RWPE2 (cell line): ENCODE measurements at regions not wholly inside any gene's neighbourhood (a gene's known extent, or its start where the extent isn't known, plus 50 kb on each side); places are given as distances from the start of the nearest gene placed in this dataset.

Source experiments
- ATAC-seq: fragments of 200-7000 bp; cut with Tn5 transposase; 3 replicates; pipeline ENCODE4 v1.9.1; 2021; ENCODE audit warnings: low read depth
- DNase-seq: peaks from one replicate; pipeline ENCODE4 v3.0.0-alpha.2; 2020; ENCODE audit warnings: low spot score
- H3K27ac ChIP-seq: fragments of 450-650 bp; 2 replicates; pipeline ENCODE4 v1.5.1; 2017; ENCODE audit warnings: mild to moderate bottlenecking; ENCODE audit not compliant: poor library complexity, severe bottlenecking
- H3K27me3 ChIP-seq: fragments of 250-450 bp; sonication (Bioruptor Pico); 2 replicates; pipeline ENCODE4 v1.5.1; 2021; ENCODE audit warnings: mild to moderate bottlenecking, moderate library complexity; ENCODE audit not compliant: insufficient read depth, poor library complexity, severe bottlenecking
- H3K36me3 ChIP-seq: fragments of 250-450 bp; sonication (Bioruptor Pico); 2 replicates; pipeline ENCODE4 v1.5.1; 2020; ENCODE audit warnings: low read depth, mild to moderate bottlenecking, moderate library complexity
- H3K4me1 ChIP-seq: fragments of 250-450 bp; sonication (Bioruptor Pico); 2 replicates; pipeline ENCODE4 v1.5.1; 2021; ENCODE audit warnings: mild to moderate bottlenecking, moderate library complexity; ENCODE audit not compliant: insufficient read depth, poor library complexity, severe bottlenecking
- H3K4me3 ChIP-seq: fragments of 250-450 bp; sonication (Bioruptor Pico); 2 replicates; pipeline ENCODE4 v1.5.1; 2021; ENCODE audit warnings: mild to moderate bottlenecking, moderate library complexity; ENCODE audit not compliant: severe bottlenecking
- H3K9me3 ChIP-seq: fragments of 250-450 bp; sonication (Bioruptor Pico); 2 replicates; pipeline ENCODE4 v1.5.1; 2021; ENCODE audit warnings: mild to moderate bottlenecking, moderate library complexity; ENCODE audit not compliant: severe bottlenecking
- TF ChIP-seq, protein P1 (sequence below): fragments of 450-650 bp; IDR thresholded peaks from one replicate; pipeline ENCODE4 v1.5.1; 2017; ENCODE audit warnings: mild to moderate bottlenecking, moderate library complexity; ENCODE audit not compliant: poor library complexity, severe bottlenecking

DNA sequence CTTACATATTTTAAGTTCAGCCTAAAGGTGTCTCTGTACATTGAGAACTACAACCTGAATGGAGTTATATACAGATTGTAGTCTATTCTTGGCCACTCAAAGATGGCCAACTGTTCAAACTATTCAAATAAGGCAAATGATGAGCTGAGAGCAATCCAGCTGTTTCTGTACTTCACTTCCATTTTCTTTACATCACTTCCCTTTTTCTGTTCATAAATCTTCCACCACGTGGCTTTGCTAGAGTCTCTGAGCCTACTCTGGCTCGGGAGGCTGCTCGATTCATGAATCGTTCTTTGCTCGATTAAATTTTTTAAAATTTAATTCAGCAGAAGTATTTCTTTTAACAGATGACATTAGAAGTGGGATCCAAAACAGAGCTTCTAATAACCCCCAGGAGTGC is 879.7 kb downstream of the GALC start:
- TF ChIP-seq, protein P1, sequence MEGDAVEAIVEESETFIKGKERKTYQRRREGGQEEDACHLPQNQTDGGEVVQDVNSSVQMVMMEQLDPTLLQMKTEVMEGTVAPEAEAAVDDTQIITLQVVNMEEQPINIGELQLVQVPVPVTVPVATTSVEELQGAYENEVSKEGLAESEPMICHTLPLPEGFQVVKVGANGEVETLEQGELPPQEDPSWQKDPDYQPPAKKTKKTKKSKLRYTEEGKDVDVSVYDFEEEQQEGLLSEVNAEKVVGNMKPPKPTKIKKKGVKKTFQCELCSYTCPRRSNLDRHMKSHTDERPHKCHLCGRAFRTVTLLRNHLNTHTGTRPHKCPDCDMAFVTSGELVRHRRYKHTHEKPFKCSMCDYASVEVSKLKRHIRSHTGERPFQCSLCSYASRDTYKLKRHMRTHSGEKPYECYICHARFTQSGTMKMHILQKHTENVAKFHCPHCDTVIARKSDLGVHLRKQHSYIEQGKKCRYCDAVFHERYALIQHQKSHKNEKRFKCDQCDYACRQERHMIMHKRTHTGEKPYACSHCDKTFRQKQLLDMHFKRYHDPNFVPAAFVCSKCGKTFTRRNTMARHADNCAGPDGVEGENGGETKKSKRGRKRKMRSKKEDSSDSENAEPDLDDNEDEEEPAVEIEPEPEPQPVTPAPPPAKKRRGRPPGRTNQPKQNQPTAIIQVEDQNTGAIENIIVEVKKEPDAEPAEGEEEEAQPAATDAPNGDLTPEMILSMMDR: peak; percentile 18
- ATAC-seq (no peak), DNase-seq (no peak)
- Histone ChIP-seq H3K27me3 (no peaks in the 10 kb centered on the region), H3K36me3 (no peaks in the 10 kb centered on the region), H3K27ac (no peak overlapping the region), H3K9me3 (no peaks in the 10 kb centered on the region), H3K4me3 (no peak overlapping the region), H3K4me1 (no peaks in the 10 kb centered on the region)

DNA sequence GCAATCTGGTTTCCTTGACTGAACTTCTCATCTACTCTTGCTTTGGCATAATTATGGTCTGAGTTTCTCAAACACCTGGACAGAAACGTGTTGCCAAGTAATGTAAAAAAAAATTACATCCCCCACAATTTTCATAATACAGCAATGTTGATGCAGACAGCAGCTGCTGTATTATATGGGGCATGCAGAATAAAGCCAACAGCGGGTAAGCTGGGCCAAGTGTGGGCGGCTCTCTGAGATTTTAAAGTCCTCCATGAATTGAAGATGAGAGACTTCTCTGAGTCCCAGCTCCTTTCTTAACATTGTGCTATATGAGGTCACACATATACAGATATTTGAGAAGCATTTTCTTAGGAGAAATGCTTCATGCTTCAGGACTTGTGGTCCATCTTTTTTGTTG is 881.2 kb downstream of the GALC start:
- Histone ChIP-seq H3K9me3 (no peaks in the 10 kb centered on the region), H3K4me1 (no peaks in the 10 kb centered on the region), H3K4me3 (no peak overlapping the region), H3K36me3 (no peaks in the 10 kb centered on the region), H3K27ac (no peak overlapping the region), H3K27me3 (no peaks in the 10 kb centered on the region)
- no peak for ATAC-seq
- TF ChIP-seq, protein P1: no peak
- DNase-seq: no peak

DNA sequence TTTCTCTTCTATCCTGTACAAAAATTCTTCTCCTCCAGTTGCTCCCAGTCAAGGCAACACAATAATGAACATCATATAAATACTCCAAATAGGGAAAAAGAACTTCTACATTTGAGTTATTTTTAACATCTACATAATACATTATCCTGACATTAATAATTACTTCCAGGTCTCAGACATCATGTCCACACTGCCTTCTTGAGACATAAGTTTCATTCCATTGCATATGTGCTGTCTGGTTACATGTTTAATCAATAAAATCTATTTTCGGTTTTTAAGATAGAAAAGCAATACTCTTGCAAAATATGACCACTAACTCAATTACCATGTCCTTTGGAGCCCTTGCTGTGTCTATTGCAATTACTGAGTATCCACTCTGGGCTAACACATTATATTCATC is 881.9 kb downstream of the GALC start:
- DNase-seq (no peak), ATAC-seq (no peak)
- Histone ChIP-seq H3K4me3 (no peak overlapping the region), H3K9me3 (no peaks in the 10 kb centered on the region), H3K4me1 (no peaks in the 10 kb centered on the region), H3K27ac (no peak overlapping the region), H3K36me3 (no peaks in the 10 kb centered on the region), H3K27me3 (no peaks in the 10 kb centered on the region)
- TF ChIP-seq, protein P1: no peak

DNA sequence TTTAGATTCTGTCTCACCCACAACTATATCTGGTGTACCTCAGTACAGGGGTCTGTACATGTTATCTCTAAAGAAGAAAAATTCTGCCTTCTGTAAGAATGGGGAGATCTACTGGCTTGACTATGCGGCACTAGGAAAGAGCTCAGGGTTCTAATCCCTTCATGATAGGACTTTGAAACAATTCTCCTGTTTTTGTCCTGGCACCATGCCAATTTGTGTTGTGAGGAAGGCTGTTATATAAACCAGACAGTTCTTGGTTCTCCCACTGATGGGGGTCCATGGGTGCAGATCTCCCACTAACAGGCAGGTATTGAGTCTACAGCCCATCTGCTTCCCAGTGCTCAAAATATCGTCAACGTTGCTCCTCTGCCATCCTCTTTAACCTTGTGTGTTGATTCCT is 883.7 kb downstream of the GALC start:
- H3K4me3 ChIP-seq: no peak overlapping the region
- no peaks in the 10 kb centered on the region for H3K36me3 ChIP-seq
- no peaks in the 10 kb centered on the region for H3K9me3 ChIP-seq
- ATAC-seq (no peak), DNase-seq (no peak)
- TF ChIP-seq, protein P1: no peak
- H3K27me3 ChIP-seq: no peaks in the 10 kb centered on the region
- H3K4me1 ChIP-seq: no peaks in the 10 kb centered on the region
- H3K27ac ChIP-seq: no peak overlapping the region

DNA sequence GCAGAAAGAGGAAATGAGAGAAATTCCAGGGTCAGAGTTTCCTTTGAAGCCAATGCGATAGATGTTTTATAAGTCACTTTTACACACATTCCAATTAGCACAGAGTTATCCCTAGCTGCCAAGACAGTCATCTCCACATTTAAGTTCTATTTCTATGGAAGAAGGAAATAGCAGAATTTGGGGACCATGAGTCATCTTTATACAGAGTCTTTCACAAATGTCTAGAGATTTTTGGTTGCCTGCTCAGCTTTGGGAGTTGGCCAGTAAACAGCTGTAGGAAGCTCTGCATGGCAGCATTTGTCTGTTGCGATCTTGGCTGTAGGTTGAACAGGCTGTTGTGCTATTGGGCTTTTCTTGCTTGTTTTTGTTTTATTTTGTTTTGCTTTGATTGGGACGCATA is 884.3 kb downstream of the GALC start:
- H3K4me3 ChIP-seq: no peak overlapping the region
- H3K27ac ChIP-seq: no peak overlapping the region
- no peaks in the 10 kb centered on the region for H3K4me1 ChIP-seq
- no peaks in the 10 kb centered on the region for H3K27me3 ChIP-seq
- no peaks in the 10 kb centered on the region for H3K36me3 ChIP-seq
- ATAC-seq: peak; percentile 72
- TF ChIP-seq, protein P1: no peak
- no peaks in the 10 kb centered on the region for H3K9me3 ChIP-seq
- DNase-seq: no peak
